MM.1S (cell line): ENCODE measurements at regions not wholly inside any gene's neighbourhood (a gene's known extent, or its start where the extent isn't known, plus 50 kb on each side); places are given as distances from the start of the nearest gene placed in this dataset.

Source experiments
- DNase-seq: peaks from one replicate; pipeline ENCODE4 v3.0.0-alpha.2; 2015
- H2AFZ ChIP-seq: fragments of 300-600 bp; sonication (generic); 2 replicates; pipeline ENCODE4 v1.6.0; 2016; ENCODE audit warnings: antibody characterized with exemption, low read length
- H3F3A ChIP-seq: fragments of 300-600 bp; sonication (generic); 2 replicates; pipeline ENCODE4 v1.6.1; 2016; ENCODE audit warnings: mild to moderate bottlenecking, antibody characterized with exemption, low read length, moderate library complexity, mixed read lengths; ENCODE audit not compliant: insufficient read depth
- H3K27ac ChIP-seq: fragments of 300-600 bp; sonication (generic); 2 replicates; pipeline ENCODE4 v1.5.1; 2016; ENCODE audit warnings: mild to moderate bottlenecking, low read length
- H3K27me3 ChIP-seq: fragments of 300-600 bp; sonication (generic); replicated peaks from 2 replicates; pipeline ENCODE4 v1.6.0; 2016; ENCODE audit warnings: low read length; ENCODE audit not compliant: insufficient read depth
- H3K36me3 ChIP-seq: fragments of 300-600 bp; sonication (generic); replicated peaks from 2 replicates; pipeline ENCODE4 v1.6.1; 2016; ENCODE audit warnings: mild to moderate bottlenecking, low read length, mixed read lengths; ENCODE audit not compliant: insufficient read depth
- H3K4me1 ChIP-seq: fragments of 300-600 bp; sonication (generic); 2 replicates; pipeline ENCODE4 v1.6.1; 2016; ENCODE audit warnings: low read length, mixed read lengths
- H3K4me2 ChIP-seq: fragments of 300-600 bp; sonication (generic); 2 replicates; pipeline ENCODE4 v1.6.0; 2016; ENCODE audit warnings: low read depth, low read length
- H3K4me3 ChIP-seq: fragments of 300-600 bp; sonication (generic); 2 replicates; pipeline ENCODE4 v1.5.1; 2016; ENCODE audit warnings: low read length, mixed read lengths
- H3K79me2 ChIP-seq: fragments of 300-600 bp; sonication (generic); 2 replicates; pipeline ENCODE4 v1.6.1; 2016; ENCODE audit warnings: mixed run types, low read length, mixed read lengths
- H3K9ac ChIP-seq: fragments of 300-600 bp; sonication (generic); 2 replicates; pipeline ENCODE4 v1.6.1; 2016; ENCODE audit warnings: low read length, mixed read lengths
- H3K9me2 ChIP-seq: fragments of 300-600 bp; sonication (generic); replicated peaks from 2 replicates; pipeline ENCODE4 v1.6.1; 2016; ENCODE audit warnings: mild to moderate bottlenecking, low read length, mixed read lengths; ENCODE audit not compliant: insufficient read depth
- H3K9me3 ChIP-seq: fragments of 300-600 bp; sonication (generic); replicated peaks from 2 replicates; pipeline ENCODE4 v1.6.1; 2016; ENCODE audit warnings: mild to moderate bottlenecking, low read length, mixed read lengths; ENCODE audit not compliant: insufficient read depth
- H4K20me1 ChIP-seq: fragments of 300-600 bp; sonication (generic); 2 replicates; pipeline ENCODE4 v1.6.1; 2016; ENCODE audit warnings: mild to moderate bottlenecking, low read length, moderate library complexity, mixed read lengths; ENCODE audit not compliant: insufficient read depth
- EZH2 ChIP-seq: fragments of 300-600 bp; sonication (generic); optimal IDR thresholded peaks from 2 replicates; pipeline ENCODE3; 2017; ENCODE audit warnings: low read depth, mild to moderate bottlenecking, antibody characterized with exemption, low read length, mixed read lengths
- EZH2phosphoT487 ChIP-seq: fragments of 300-600 bp; sonication (generic); IDR thresholded peaks from 2 replicates; pipeline ENCODE4 v1.6.1; 2018; ENCODE audit warnings: antibody characterized with exemption, low read length
- TF ChIP-seq, protein P1 (sequence below): fragments of 300-600 bp; sonication (generic); IDR thresholded peaks from 2 replicates; pipeline ENCODE4 v1.5.1; 2016; ENCODE audit warnings: antibody characterized with exemption, low read length, mixed read lengths

DNA sequence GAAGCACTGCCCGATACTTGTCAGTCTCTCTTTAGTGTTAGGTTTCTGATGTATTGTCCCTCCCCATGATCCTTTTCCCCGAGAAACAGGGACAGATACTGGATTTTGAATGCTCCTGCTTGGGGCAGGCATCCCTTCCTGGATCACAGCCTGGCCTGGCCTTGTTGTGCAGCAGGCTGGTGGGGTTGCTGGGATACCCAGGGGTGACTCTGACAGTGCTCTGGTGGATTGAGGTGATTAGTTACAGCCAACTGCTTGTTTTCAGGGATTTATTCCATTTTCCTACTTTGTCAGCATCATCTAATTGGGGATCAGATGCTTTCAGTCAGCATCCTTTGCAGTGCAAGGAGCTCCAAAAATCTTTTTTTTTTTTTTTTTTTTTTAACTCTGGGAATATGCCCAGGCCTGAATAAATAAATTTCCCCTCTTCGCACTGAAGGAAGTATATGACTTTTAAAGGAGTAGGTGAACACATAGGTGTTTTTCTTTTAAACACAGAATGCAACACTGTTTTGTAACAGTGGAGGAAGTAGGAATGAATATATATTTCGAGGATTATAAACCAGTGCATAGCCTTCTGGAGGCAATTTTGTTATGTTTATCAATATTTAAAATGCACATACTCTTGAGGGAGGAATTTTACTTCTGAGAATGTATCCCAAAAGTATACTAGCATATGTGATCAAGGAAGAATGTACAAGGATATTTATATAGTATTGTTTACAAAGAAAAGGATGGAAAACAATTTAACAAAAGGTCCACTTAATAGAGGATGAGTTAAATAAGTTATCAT, 127.3 kb upstream of the ELL2 start:
- Histone ChIP-seq H3K36me3 (no peaks in the 10 kb centered on the region), H3K9me3 (no peaks in the 10 kb centered on the region), H3K4me3 (no peak overlapping the region)

GRCh38 chr5:96087939-96088338, 126.3 kb upstream of the ELL2 start:
- H3K9me2 ChIP-seq = no peaks in the 10 kb centered on the region

More for the DNA sequence above, 127.3 kb upstream of the ELL2 start:
- Histone ChIP-seq H3K9ac (no peak overlapping the region), H3K4me2 (no peak overlapping the region), H4K20me1 (no peaks in the 10 kb centered on the region), H3K27me3 (no peaks in the 10 kb centered on the region), H3K79me2 (no peaks in the 10 kb centered on the region), H3K27ac (no peak overlapping the region), H2AFZ (no peak overlapping the region), H3F3A (no peaks in the 10 kb centered on the region), H3K4me1 (no peaks in the 10 kb centered on the region), H3K9me2 (no peaks in the 10 kb centered on the region)
- no peak for DNase-seq
- TF ChIP-seq, protein P1, sequence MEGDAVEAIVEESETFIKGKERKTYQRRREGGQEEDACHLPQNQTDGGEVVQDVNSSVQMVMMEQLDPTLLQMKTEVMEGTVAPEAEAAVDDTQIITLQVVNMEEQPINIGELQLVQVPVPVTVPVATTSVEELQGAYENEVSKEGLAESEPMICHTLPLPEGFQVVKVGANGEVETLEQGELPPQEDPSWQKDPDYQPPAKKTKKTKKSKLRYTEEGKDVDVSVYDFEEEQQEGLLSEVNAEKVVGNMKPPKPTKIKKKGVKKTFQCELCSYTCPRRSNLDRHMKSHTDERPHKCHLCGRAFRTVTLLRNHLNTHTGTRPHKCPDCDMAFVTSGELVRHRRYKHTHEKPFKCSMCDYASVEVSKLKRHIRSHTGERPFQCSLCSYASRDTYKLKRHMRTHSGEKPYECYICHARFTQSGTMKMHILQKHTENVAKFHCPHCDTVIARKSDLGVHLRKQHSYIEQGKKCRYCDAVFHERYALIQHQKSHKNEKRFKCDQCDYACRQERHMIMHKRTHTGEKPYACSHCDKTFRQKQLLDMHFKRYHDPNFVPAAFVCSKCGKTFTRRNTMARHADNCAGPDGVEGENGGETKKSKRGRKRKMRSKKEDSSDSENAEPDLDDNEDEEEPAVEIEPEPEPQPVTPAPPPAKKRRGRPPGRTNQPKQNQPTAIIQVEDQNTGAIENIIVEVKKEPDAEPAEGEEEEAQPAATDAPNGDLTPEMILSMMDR = no peak
- TF ChIP-seq EZH2 = no peak
- no peak for TF ChIP-seq EZH2phosphoT487

GRCh38 chr5:96084874-96085506, 123.3 kb upstream of the ELL2 start:
- Histone ChIP-seq H2AFZ (no peak overlapping the region), H3K27ac (no peak overlapping the region)

More at GRCh38 chr5:96087939-96088338, 126.3 kb upstream of the ELL2 start:
- TF ChIP-seq EZH2phosphoT487 = no peak
- TF ChIP-seq, protein P1 = no peak
- TF ChIP-seq EZH2 = no peak
- no peak overlapping the region for H3K4me2 ChIP-seq
- no peaks in the 10 kb centered on the region for H4K20me1 ChIP-seq
- H3F3A ChIP-seq = no peaks in the 10 kb centered on the region
- no peaks in the 10 kb centered on the region for H3K4me1 ChIP-seq
- H2AFZ ChIP-seq = no peak overlapping the region
- DNase-seq = no peak
- no peak overlapping the region for H3K4me3 ChIP-seq
- no peaks in the 10 kb centered on the region for H3K79me2 ChIP-seq
- H3K27me3 ChIP-seq = no peaks in the 10 kb centered on the region
- no peaks in the 10 kb centered on the region for H3K9me3 ChIP-seq
- no peak overlapping the region for H3K9ac ChIP-seq
- no peak overlapping the region for H3K27ac ChIP-seq
- no peaks in the 10 kb centered on the region for H3K36me3 ChIP-seq

More at GRCh38 chr5:96084874-96085506, 123.3 kb upstream of the ELL2 start:
- no peak overlapping the region for H3K9ac ChIP-seq
- no peaks in the 10 kb centered on the region for H3K9me3 ChIP-seq
- no peaks in the 10 kb centered on the region for H3K79me2 ChIP-seq
- no peaks in the 10 kb centered on the region for H3K9me2 ChIP-seq
- H4K20me1 ChIP-seq = no peaks in the 10 kb centered on the region
- no peak overlapping the region for H3K4me3 ChIP-seq
- no peaks in the 10 kb centered on the region for H3K36me3 ChIP-seq
- no peak for DNase-seq
- no peaks in the 10 kb centered on the region for H3K27me3 ChIP-seq
- H3K4me2 ChIP-seq = no peak overlapping the region
- no peaks in the 10 kb centered on the region for H3K4me1 ChIP-seq
- TF ChIP-seq EZH2 (no peak), EZH2phosphoT487 (no peak)
- TF ChIP-seq, protein P1 = no peak
- H3F3A ChIP-seq = no peaks in the 10 kb centered on the region
